Central memory CD8-positive, alpha-beta T cell (primary cell): ENCODE measurements at regions not wholly inside any gene's neighbourhood (a gene's known extent, or its start where the extent isn't known, plus 50 kb on each side); places are given as distances from the start of the nearest gene placed in this dataset.

Source experiments
- ATAC-seq: fragments of 150-1000 bp; cut with Tn5 transposase; replicated peaks from 2 replicates; pipeline ENCODE4 v1.10.0; 2022; ENCODE audit warnings: mild to moderate bottlenecking, moderate FRiP score, moderate number of reproducible peaks; ENCODE audit not compliant: poor library complexity, severe bottlenecking; ENCODE audit errors: extremely low read depth
- DNase-seq, 2 donors: peaks; one replicate each; pipeline ENCODE4 v3.0.0; 2021; ENCODE audit warnings: low spot score in 2 of 2
- H3K27ac Mint-ChIP-seq: one replicate; pipeline ENCODE4 v1.8.0; 2022; ENCODE audit warnings: low read depth, mild to moderate bottlenecking, moderate library complexity, mixed read lengths
- H3K27me3 Mint-ChIP-seq: one replicate; pipeline ENCODE4 v1.8.0; 2022; ENCODE audit warnings: mixed read lengths
- H3K36me3 Mint-ChIP-seq: one replicate; pipeline ENCODE4 v1.8.0; 2022; ENCODE audit warnings: mild to moderate bottlenecking, moderate library complexity, mixed read lengths; ENCODE audit not compliant: insufficient read depth
- H3K4me1 Mint-ChIP-seq: one replicate; pipeline ENCODE4 v1.8.0; 2022; ENCODE audit warnings: mixed read lengths
- H3K4me3 Mint-ChIP-seq: one replicate; pipeline ENCODE4 v1.8.0; 2022; ENCODE audit warnings: mild to moderate bottlenecking, moderate library complexity, mixed read lengths
- H3K9me3 Mint-ChIP-seq: one replicate; pipeline ENCODE4 v1.8.0; 2022; ENCODE audit warnings: mixed read lengths

DNA sequence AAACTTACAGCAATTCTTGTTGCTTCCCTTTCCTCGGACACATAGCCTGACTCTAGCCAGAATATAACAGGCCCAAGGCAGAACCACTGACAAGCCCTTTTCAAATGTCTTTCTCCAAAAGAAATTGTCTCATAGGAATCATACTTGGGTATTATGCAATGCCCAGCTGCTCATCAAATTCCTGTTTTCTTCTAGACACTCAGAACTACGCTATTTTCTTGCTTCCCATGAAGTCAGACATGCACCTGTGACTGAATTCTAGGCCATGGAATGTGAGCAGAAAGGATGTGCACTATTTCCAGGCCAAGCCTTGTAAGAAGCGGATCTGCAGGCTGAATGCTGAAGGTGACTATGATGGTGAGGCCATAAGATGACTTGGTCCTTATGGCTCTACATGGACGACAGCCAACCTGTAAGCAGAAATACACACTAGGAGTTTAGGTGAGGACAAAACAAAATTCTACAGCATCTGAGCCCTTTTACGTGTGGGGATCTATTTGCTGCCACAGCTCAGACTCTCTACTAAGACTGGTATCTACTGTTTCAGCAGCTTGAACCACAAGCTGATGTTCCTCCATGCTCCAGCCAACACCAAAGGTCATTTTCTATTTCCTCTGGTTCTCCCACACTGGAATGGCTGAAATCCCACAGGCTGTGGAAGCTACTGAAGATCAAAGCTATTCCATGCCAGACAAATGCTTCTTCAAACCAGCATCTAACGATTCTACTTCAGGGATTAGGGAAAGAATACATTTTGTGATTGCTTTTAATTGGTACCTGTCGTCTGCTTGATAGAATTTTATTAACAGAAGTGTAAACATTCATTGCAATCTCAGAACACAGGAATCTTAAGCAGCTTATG, 378.7 kb downstream of the RBM43 start:
- Mint-ChIP-seq H3K27me3 (peaks cover 16% of the 10 kb centered on the region), H3K9me3 (peaks cover 6% of the 10 kb centered on the region), H3K4me1 (no peaks in the 10 kb centered on the region), H3K27ac (no peak overlapping the region), H3K36me3 (no peaks in the 10 kb centered on the region), H3K4me3 (no peak overlapping the region)
- ATAC-seq (no peak), DNase-seq (no peak)

- H3K36me3 Mint-ChIP-seq = no peaks in the 10 kb centered on the region
- no peaks in the 10 kb centered on the region for H3K4me1 Mint-ChIP-seq
- DNase-seq (no peak), ATAC-seq (no peak)
- peaks cover 16% of the 10 kb centered on the region for H3K27me3 Mint-ChIP-seq
- H3K9me3 Mint-ChIP-seq = peaks cover 6% of the 10 kb centered on the region
- H3K4me3 Mint-ChIP-seq = no peak overlapping the region
- H3K27ac Mint-ChIP-seq = no peak overlapping the region
Observed at GRCh38 chr2:150880986-150881385, 380.7 kb downstream of the RBM43 start.

DNA sequence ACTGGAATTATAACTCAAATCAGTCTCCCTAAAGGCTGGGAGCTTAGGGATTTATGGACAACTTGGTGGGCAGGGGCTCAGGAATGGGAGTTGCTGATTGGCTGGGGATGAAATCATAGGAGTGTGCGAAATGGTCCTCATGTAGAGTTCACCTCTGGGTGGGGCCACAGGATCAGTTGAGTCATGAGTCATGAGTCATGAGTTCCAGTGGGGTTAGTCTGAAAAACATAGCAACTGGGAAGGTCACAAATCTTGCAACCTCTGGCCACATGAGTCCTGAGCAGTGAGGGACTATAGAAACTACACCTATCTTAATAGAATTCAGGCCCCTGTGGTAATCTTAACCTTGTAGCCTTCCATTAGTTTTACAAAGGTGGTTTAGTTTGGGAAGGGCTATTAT, 383.3 kb downstream of the RBM43 start:
- Mint-ChIP-seq H3K4me1 (no peaks in the 10 kb centered on the region), H3K27ac (no peak overlapping the region), H3K36me3 (no peaks in the 10 kb centered on the region), H3K27me3 (peaks cover 6% of the 10 kb centered on the region), H3K4me3 (no peak overlapping the region), H3K9me3 (no peaks in the 10 kb centered on the region)
- DNase-seq = no peak
- ATAC-seq = no peak

DNA sequence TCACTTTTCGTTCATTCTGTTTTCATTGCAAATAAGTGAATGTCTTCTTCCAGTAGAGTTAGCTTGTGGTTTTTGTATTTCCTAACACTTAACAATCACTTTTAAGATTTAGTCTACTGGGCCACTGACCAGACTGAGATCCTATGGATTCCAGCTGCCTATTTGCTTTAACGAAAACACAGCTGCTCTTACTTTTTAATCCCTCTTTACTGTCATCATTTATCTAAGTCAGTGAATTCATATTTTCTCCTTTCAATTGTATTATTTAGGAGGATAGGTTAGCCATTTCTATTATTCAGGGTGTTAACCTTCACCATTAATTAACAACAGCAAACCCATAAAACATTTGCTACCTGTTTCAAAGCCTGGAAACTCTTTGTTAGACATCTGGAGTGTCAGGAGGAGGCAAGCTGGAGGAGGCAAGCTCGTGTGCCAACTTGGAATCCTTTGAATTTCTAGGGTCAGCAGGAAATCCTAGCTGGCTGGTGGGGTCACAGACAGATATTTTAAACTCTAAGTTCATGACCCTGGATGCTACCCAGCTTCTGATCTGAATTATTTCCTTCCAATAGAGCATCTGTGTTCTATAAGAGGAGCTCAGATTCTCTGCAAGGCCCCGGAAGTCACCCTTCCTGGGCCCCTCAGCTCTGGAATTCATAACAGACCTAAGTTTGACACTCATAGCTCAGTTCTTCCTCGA, 385.3 kb downstream of the RBM43 start:
- no peaks in the 10 kb centered on the region for H3K4me1 Mint-ChIP-seq

GRCh38 chr2:150873396-150873772, 385.9 kb upstream of the RND3 start:
- Mint-ChIP-seq H3K4me3 (no peak overlapping the region), H3K4me1 (no peaks in the 10 kb centered on the region), H3K27me3 (no peaks in the 10 kb centered on the region), H3K36me3 (no peaks in the 10 kb centered on the region), H3K9me3 (no peaks in the 10 kb centered on the region), H3K27ac (no peak overlapping the region)
- ATAC-seq (no peak), DNase-seq (no peak)

More for the DNA sequence above, 385.3 kb downstream of the RBM43 start:
- Mint-ChIP-seq H3K27ac (no peak overlapping the region), H3K9me3 (no peaks in the 10 kb centered on the region), H3K27me3 (peaks cover 6% of the 10 kb centered on the region), H3K36me3 (no peaks in the 10 kb centered on the region), H3K4me3 (no peak overlapping the region)
- DNase-seq (no peak), ATAC-seq (no peak)

- H3K36me3 Mint-ChIP-seq = no peaks in the 10 kb centered on the region
- no peaks in the 10 kb centered on the region for H3K27me3 Mint-ChIP-seq
- H3K9me3 Mint-ChIP-seq = no peaks in the 10 kb centered on the region
- H3K4me1 Mint-ChIP-seq = no peaks in the 10 kb centered on the region
- no peak overlapping the region for H3K4me3 Mint-ChIP-seq
- ATAC-seq = no peak
- H3K27ac Mint-ChIP-seq = no peak overlapping the region
- DNase-seq = no peak
Observed at GRCh38 chr2:150872756-150873395, 385.4 kb upstream of the RND3 start.

- Mint-ChIP-seq H3K4me3 (no peak overlapping the region), H3K36me3 (no peaks in the 10 kb centered on the region), H3K27ac (no peak overlapping the region), H3K4me1 (no peaks in the 10 kb centered on the region), H3K27me3 (no peaks in the 10 kb centered on the region), H3K9me3 (peaks cover 7% of the 10 kb centered on the region)
- no peak for ATAC-seq
- DNase-seq = no peak
Observed at GRCh38 chr2:150866431-150866830, 379.0 kb upstream of the RND3 start.

DNA sequence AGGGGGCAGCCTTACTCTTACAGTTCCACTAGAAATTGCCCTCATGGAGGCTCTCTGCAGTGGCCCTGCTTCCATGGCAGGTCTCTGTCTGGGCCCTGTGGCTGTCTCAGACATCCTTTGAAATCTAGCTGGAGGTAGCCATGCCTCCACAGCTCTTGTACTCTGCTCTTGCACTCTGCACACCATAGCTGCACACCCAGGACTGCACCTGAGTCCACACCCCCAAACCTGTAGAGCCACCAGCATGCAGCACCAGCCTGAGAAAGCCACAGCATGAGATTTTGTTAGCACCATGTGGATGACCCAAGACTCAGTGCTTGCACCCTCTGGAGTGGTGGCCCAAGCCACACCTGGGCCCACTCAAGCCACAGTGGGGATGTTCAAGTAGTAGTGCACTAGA, 376.2 kb upstream of the RND3 start:
- Mint-ChIP-seq H3K36me3 (no peaks in the 10 kb centered on the region), H3K27ac (no peak overlapping the region)
- ATAC-seq = no peak

GRCh38 chr2:150860301-150860700, 372.8 kb upstream of the RND3 start:
- ATAC-seq (no peak), DNase-seq (no peak)
- Mint-ChIP-seq H3K4me1 (no peaks in the 10 kb centered on the region), H3K27me3 (no peaks in the 10 kb centered on the region), H3K36me3 (no peaks in the 10 kb centered on the region), H3K9me3 (peaks cover 7% of the 10 kb centered on the region), H3K4me3 (no peak overlapping the region), H3K27ac (no peak overlapping the region)

More for the DNA sequence above, 376.2 kb upstream of the RND3 start:
- Mint-ChIP-seq H3K4me3 (no peak overlapping the region), H3K9me3 (peaks cover 7% of the 10 kb centered on the region), H3K4me1 (no peaks in the 10 kb centered on the region), H3K27me3 (no peaks in the 10 kb centered on the region)
- DNase-seq = no peak

- Mint-ChIP-seq H3K4me1 (no peaks in the 10 kb centered on the region), H3K36me3 (no peaks in the 10 kb centered on the region), H3K4me3 (no peak overlapping the region), H3K9me3 (peaks cover 5% of the 10 kb centered on the region), H3K27ac (no peak overlapping the region), H3K27me3 (no peaks in the 10 kb centered on the region)
- no peak for DNase-seq
- ATAC-seq = no peak
Observed at GRCh38 chr2:150859877-150860276, 372.4 kb upstream of the RND3 start.

DNA sequence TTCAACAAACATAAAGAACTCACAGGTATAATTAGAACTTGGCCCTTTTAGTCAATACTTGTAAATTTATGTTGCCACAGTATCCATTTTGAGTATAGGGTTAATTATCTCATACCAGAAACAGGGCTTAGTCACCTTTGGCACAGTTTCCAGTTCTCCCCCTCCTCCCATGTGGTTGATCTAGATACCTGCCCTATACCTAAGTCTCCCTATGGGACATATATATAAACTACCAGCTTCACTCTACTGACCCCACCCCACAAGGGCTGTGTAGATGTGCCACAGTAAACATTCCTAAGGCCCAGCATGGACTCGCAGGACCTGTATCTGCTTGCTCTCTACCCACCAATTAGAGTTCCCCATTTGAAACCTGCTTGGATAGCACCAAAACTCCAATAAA, 371.7 kb upstream of the RND3 start:
- Mint-ChIP-seq H3K4me1 (no peaks in the 10 kb centered on the region), H3K27ac (no peak overlapping the region), H3K36me3 (no peaks in the 10 kb centered on the region), H3K9me3 (peaks cover 7% of the 10 kb centered on the region), H3K27me3 (no peaks in the 10 kb centered on the region), H3K4me3 (no peak overlapping the region)
- ATAC-seq = no peak
- DNase-seq = no peak

- Mint-ChIP-seq H3K4me1 (no peaks in the 10 kb centered on the region), H3K27ac (no peak overlapping the region), H3K4me3 (no peak overlapping the region), H3K9me3 (peaks cover 7% of the 10 kb centered on the region), H3K36me3 (no peaks in the 10 kb centered on the region), H3K27me3 (no peaks in the 10 kb centered on the region)
- ATAC-seq = no peak
- DNase-seq = no peak
Observed at GRCh38 chr2:150858382-150858781, 370.9 kb upstream of the RND3 start.
